ENCODE measurements at regions not wholly inside any gene's neighbourhood (a gene's known extent, or its start where the extent isn't known, plus 50 kb on each side); places are given as distances from the start of the nearest gene placed in this dataset.

GRCh38 chr4:163768014-163768413, 273.5 kb downstream of the TMA16 start:
- no peak for DNase-seq
- H3K4me1 Mint-ChIP-seq: no peaks in the 10 kb centered on the region
- intact Hi-C loops (cut with DNase I, micrococcal nuclease): no loop called here
- POLR2A ChIA-PET: no interaction called here
- CTCF ChIA-PET: no interaction called here
- H3K27me3 Mint-ChIP-seq: no peaks in the 10 kb centered on the region
- H3K36me3 Mint-ChIP-seq (ENCODE audit: low read depth): no peaks in the 10 kb centered on the region
- H3K9me3 Mint-ChIP-seq (ENCODE audit: low read depth): no peaks in the 10 kb centered on the region
- H3K4me3 Mint-ChIP-seq: no peak overlapping the region
- H3K27ac Mint-ChIP-seq: no peak overlapping the region
- no peak for ATAC-seq

- Mint-ChIP-seq H3K4me1 (no peaks in the 10 kb centered on the region), H3K27ac (no peak overlapping the region), H3K36me3 (ENCODE audit: low read depth) (no peaks in the 10 kb centered on the region), H3K4me3 (no peak overlapping the region), H3K9me3 (ENCODE audit: low read depth) (no peaks in the 10 kb centered on the region), H3K27me3 (no peaks in the 10 kb centered on the region)
- ChIA-PET POLR2A (no interaction called here), CTCF (interaction anchor here (0.7 kb wide), 1 partner anchor 493 kb away, joined by 3 read pairs; no protein-coding TSS in a partner anchor)
- ATAC-seq (no peak), DNase-seq (no peak)
- intact Hi-C loops (cut with DNase I, micrococcal nuclease): no loop called here
These were observed 277.7 kb downstream of the TMA16 start for GRCh38 chr4:163772238-163772637.

DNA sequence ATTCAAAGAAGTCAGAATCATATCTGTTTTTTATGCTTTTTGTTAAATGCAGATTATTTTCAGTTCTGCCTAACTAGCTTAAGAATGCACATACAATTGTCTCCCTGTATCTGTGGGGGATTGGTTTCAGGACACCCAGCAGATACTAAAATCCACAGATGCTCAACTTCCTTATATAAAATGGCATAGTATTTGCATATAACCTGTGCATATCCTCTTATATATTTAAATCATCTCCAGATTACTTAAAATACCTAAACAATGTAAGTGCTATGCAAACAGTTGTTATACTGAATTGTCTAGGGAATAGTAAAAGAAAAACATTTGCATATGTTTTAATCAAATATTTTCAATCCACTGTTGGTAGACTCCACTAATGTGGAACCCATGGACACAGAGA, 279.4 kb downstream of the TMA16 start:
- no peaks in the 10 kb centered on the region for H3K9me3 Mint-ChIP-seq (ENCODE audit: low read depth)
- ChIA-PET CTCF (no interaction called here), POLR2A (no interaction called here)
- H3K36me3 Mint-ChIP-seq (ENCODE audit: low read depth): no peaks in the 10 kb centered on the region
- H3K27ac Mint-ChIP-seq: no peak overlapping the region
- intact Hi-C loops (cut with DNase I, micrococcal nuclease): no loop called here
- H3K27me3 Mint-ChIP-seq: no peaks in the 10 kb centered on the region
- DNase-seq: no peak
- no peaks in the 10 kb centered on the region for H3K4me1 Mint-ChIP-seq
- ATAC-seq: no peak
- H3K4me3 Mint-ChIP-seq: no peak overlapping the region

- Mint-ChIP-seq H3K27me3 (peaks cover 1% of the 10 kb centered on the region), H3K4me3 (no peak overlapping the region), H3K36me3 (ENCODE audit: low read depth) (no peaks in the 10 kb centered on the region), H3K27ac (no peak overlapping the region), H3K9me3 (ENCODE audit: low read depth) (no peaks in the 10 kb centered on the region), H3K4me1 (no peaks in the 10 kb centered on the region)
- intact Hi-C loops (cut with DNase I, micrococcal nuclease): no loop called here
- ChIA-PET POLR2A (no interaction called here), CTCF (no interaction called here)
- no peak for ATAC-seq
- no peak for DNase-seq
These were observed 282.5 kb downstream of the TMA16 start for GRCh38 chr4:163776957-163777356.

- Mint-ChIP-seq H3K36me3 (ENCODE audit: low read depth) (no peaks in the 10 kb centered on the region), H3K27me3 (peaks cover 1% of the 10 kb centered on the region)
- POLR2A ChIA-PET: no interaction called here
These were observed 287.2 kb downstream of the TMA16 start for GRCh38 chr4:163781726-163782125.

DNA sequence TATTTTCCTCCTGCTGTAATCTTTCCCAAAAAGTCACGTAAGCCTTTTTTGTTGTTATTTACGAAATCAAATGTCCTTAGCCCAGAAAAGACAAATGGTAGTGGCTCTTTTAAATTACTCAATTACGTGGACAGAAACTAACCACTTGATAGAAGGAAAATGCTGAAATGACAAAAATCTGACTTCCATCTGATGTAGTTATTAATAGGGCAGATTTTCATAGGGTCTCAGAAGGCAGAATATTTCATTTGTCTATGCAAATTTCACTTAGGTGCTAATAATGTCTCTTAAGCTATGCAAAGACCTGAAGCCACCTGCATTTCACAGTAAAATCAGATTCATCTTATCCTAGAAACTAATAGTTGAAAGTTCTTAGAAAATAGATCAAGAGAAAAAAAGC, 295.7 kb downstream of the TMA16 start:
- ChIA-PET POLR2A (no interaction called here), CTCF (interaction anchor here (0.6 kb wide), 1 partner anchor 265 kb away, joined by 3 read pairs; no protein-coding TSS in a partner anchor)
- H3K27me3 Mint-ChIP-seq: no peaks in the 10 kb centered on the region
- H3K36me3 Mint-ChIP-seq (ENCODE audit: low read depth): no peaks in the 10 kb centered on the region
- no peaks in the 10 kb centered on the region for H3K4me1 Mint-ChIP-seq
- H3K27ac Mint-ChIP-seq: no peak overlapping the region
- no peaks in the 10 kb centered on the region for H3K9me3 Mint-ChIP-seq (ENCODE audit: low read depth)
- H3K4me3 Mint-ChIP-seq: no peak overlapping the region
- DNase-seq (no peak), ATAC-seq (no peak)
- intact Hi-C loops (cut with DNase I, micrococcal nuclease): no loop called here

More at GRCh38 chr4:163781726-163782125, 287.2 kb downstream of the TMA16 start:
- Mint-ChIP-seq H3K4me1 (no peaks in the 10 kb centered on the region), H3K9me3 (ENCODE audit: low read depth) (peaks cover 6% of the 10 kb centered on the region), H3K4me3 (no peak overlapping the region), H3K27ac (no peak overlapping the region)
- DNase-seq (no peak), ATAC-seq (no peak)
- intact Hi-C loops (cut with DNase I, micrococcal nuclease): no loop called here
- CTCF ChIA-PET: interaction anchor here (0.6 kb wide), 1 partner anchor 115 kb away, joined by 3 read pairs; no protein-coding TSS in a partner anchor

DNA sequence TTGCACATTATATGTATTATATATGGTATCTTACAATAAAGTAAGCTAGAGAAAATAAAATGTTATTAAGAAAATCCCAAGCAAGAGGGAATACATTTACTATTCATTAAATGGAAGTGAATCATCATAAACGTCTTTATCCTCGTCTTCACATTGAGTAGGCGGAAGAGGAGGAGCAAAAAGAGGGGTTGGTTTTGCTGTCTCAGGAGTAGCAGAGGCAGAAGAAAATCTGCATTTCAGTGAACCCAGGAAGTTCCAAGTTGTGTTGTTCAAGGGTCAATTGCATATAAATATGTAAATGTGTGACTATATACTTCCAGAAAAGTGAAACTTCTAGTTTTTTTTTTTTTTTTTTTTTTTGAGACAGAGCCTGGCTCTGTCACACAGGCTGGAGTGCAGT, 301.4 kb downstream of the TMA16 start:
- CTCF ChIA-PET: no interaction called here
- no peaks in the 10 kb centered on the region for H3K27me3 Mint-ChIP-seq

DNA sequence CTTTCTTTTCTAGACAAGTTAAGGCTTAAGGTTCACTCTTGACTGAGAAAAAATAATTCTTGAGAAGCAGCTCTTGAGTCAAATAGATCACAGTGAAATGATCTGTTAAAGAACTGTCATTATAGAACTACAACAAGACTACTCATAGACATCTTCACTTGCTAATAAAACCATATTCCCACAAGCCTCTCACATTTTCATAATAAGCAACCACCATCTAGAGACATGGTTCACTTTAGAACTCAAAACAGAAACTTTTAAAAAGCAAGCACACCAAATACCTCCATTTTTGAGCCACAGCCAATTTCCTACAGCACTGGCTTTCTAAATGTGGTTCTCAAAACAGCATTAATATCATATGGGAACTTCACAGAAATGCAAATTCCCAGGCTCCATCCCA, 309.5 kb downstream of the TMA16 start:
- H3K27ac Mint-ChIP-seq: no peak overlapping the region
- no peaks in the 10 kb centered on the region for H3K9me3 Mint-ChIP-seq (ENCODE audit: low read depth)
- H3K36me3 Mint-ChIP-seq (ENCODE audit: low read depth): no peaks in the 10 kb centered on the region
- H3K4me3 Mint-ChIP-seq: no peak overlapping the region
- DNase-seq (no peak), ATAC-seq (no peak)
- no peaks in the 10 kb centered on the region for H3K27me3 Mint-ChIP-seq
- H3K4me1 Mint-ChIP-seq: no peaks in the 10 kb centered on the region
- intact Hi-C loops (cut with DNase I, micrococcal nuclease): no loop called here
- ChIA-PET CTCF (no interaction called here), POLR2A (no interaction called here)

More for the DNA sequence above, 301.4 kb downstream of the TMA16 start:
- Mint-ChIP-seq H3K9me3 (ENCODE audit: low read depth) (no peaks in the 10 kb centered on the region), H3K36me3 (ENCODE audit: low read depth) (no peaks in the 10 kb centered on the region), H3K4me3 (no peak overlapping the region), H3K27ac (no peak overlapping the region), H3K4me1 (no peaks in the 10 kb centered on the region)
- ATAC-seq: no peak
- no peak for DNase-seq
- intact Hi-C loops (cut with DNase I, micrococcal nuclease): no loop called here
- POLR2A ChIA-PET: no interaction called here

- intact Hi-C loops (cut with DNase I, micrococcal nuclease): no loop called here
- ATAC-seq (no peak), DNase-seq (no peak)
- Mint-ChIP-seq H3K9me3 (ENCODE audit: low read depth) (no peaks in the 10 kb centered on the region), H3K27ac (no peak overlapping the region), H3K27me3 (no peaks in the 10 kb centered on the region), H3K36me3 (ENCODE audit: low read depth) (no peaks in the 10 kb centered on the region), H3K4me1 (no peaks in the 10 kb centered on the region), H3K4me3 (no peak overlapping the region)
- ChIA-PET POLR2A (no interaction called here), CTCF (no interaction called here)
These were observed 312.2 kb downstream of the TMA16 start for GRCh38 chr4:163806653-163807052.

DNA sequence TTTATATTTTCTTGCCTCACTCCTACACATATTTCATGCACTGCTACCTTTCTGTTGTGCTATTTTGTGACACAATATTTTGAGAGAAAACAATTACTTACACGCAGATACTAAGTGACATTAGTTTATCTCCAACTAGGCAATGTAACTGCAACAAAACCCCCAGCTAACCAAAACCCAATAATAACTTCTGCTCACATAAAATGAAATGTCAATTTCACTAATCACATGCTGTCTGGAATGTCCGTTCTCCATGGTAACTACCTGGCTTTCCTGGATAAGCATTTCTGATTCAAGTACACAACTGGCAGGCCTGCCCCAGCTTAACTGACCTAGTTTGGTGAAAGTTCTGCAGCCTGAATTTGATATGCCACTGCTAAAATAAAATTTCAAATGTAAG, 313.5 kb downstream of the TMA16 start:
- no peaks in the 10 kb centered on the region for H3K4me1 Mint-ChIP-seq

GRCh38 chr4:163810755-163811154, 316.3 kb downstream of the TMA16 start:
- no peaks in the 10 kb centered on the region for H3K9me3 Mint-ChIP-seq (ENCODE audit: low read depth)
- H3K4me1 Mint-ChIP-seq: no peaks in the 10 kb centered on the region
- H3K27ac Mint-ChIP-seq: no peak overlapping the region
- H3K27me3 Mint-ChIP-seq: no peaks in the 10 kb centered on the region
- no peaks in the 10 kb centered on the region for H3K36me3 Mint-ChIP-seq (ENCODE audit: low read depth)
- ATAC-seq (no peak), DNase-seq (no peak)
- POLR2A ChIA-PET: no interaction called here
- H3K4me3 Mint-ChIP-seq: no peak overlapping the region
- intact Hi-C loops (cut with DNase I, micrococcal nuclease): no loop called here
- CTCF ChIA-PET: interaction anchor here (1.7 kb wide), 1 partner anchor 10 kb away, joined by 3 read pairs; no protein-coding TSS in a partner anchor

More for the DNA sequence above, 313.5 kb downstream of the TMA16 start:
- ATAC-seq (no peak), DNase-seq (no peak)
- POLR2A ChIA-PET: no interaction called here
- intact Hi-C loops (cut with DNase I, micrococcal nuclease): no loop called here
- H3K27ac Mint-ChIP-seq: no peak overlapping the region
- no peak overlapping the region for H3K4me3 Mint-ChIP-seq
- CTCF ChIA-PET: no interaction called here
- H3K9me3 Mint-ChIP-seq (ENCODE audit: low read depth): no peaks in the 10 kb centered on the region
- H3K27me3 Mint-ChIP-seq: no peaks in the 10 kb centered on the region
- H3K36me3 Mint-ChIP-seq (ENCODE audit: low read depth): no peaks in the 10 kb centered on the region

DNA sequence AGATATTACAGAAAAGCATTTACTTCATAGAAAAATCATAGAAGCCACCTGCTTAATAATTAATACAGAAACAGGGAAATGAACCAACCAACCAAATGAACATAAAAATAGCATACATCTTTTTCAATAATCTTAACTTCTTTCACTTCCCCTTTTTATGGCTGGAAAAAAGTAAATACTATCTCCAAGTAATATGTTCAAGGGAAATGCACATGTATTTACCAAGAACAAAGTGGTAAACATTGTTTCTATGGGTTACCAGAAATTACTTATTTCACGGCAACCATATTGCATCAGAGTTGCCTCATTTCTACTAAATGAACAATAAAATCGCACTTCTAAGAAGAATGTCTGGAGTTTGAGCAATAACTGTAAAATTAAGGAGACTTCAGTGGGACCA, 321.3 kb downstream of the TMA16 start:
- Mint-ChIP-seq H3K27me3 (no peaks in the 10 kb centered on the region), H3K4me1 (no peaks in the 10 kb centered on the region)
- POLR2A ChIA-PET: no interaction called here

DNA sequence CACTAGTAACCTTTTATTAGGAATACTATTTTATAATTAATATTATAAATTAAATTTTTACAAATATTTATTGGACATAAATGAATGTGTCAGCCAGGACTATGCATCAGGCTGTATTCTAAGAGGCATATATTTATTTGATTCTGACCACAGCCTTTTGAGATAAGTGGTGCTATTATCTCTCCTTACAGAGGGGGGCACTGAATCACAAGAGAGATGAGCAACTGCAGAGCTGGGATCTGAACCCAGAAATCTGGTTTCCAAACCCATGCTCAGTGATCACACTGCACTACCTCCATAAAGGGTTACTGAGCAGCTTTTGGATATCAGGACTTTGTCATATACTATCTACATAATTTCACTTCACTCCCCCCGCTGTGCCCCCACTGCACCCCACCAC, 322.0 kb downstream of the TMA16 start:
- Mint-ChIP-seq H3K4me3 (no peak overlapping the region), H3K36me3 (ENCODE audit: low read depth) (no peaks in the 10 kb centered on the region), H3K27me3 (no peaks in the 10 kb centered on the region), H3K27ac (no peak overlapping the region), H3K9me3 (ENCODE audit: low read depth) (no peaks in the 10 kb centered on the region), H3K4me1 (no peaks in the 10 kb centered on the region)
- ChIA-PET POLR2A (no interaction called here), CTCF (no interaction called here)
- ATAC-seq (no peak), DNase-seq (no peak)
- intact Hi-C loops (cut with DNase I, micrococcal nuclease): loop anchor here in 1 of 2 experiments (5.0 kb wide), 1 partner anchor 196 kb away; no protein-coding TSS in a partner anchor

More for the DNA sequence above, 321.3 kb downstream of the TMA16 start:
- CTCF ChIA-PET: interaction anchor here (0.6 kb wide), 2 partner anchors 173 to 619 kb away, joined by 3 read pairs; no protein-coding TSS in a partner anchor
- no peak for DNase-seq
- H3K9me3 Mint-ChIP-seq (ENCODE audit: low read depth): no peaks in the 10 kb centered on the region
- no peak overlapping the region for H3K4me3 Mint-ChIP-seq
- H3K27ac Mint-ChIP-seq: no peak overlapping the region
- H3K36me3 Mint-ChIP-seq (ENCODE audit: low read depth): no peaks in the 10 kb centered on the region
- intact Hi-C loops (cut with DNase I, micrococcal nuclease): loop anchor here in 1 of 2 experiments (5.0 kb wide), 1 partner anchor 197 kb away; no protein-coding TSS in a partner anchor
- ATAC-seq: no peak
